HCEC 1CT (cell line): ENCODE measurements at regions not wholly inside any gene's neighbourhood (a gene's known extent, or its start where the extent isn't known, plus 50 kb on each side); places are given as distances from the start of the nearest gene placed in this dataset.
"Not testable (repeated sequence)": the region's sequence is repeated elsewhere in the genome, so short reads cannot be mapped to it uniquely, and the experiment has no call there.

ENCODE experiments used
- DNase-seq: peaks from one replicate; pipeline ENCODE4 v3.0.0-alpha.2; 2017

DNA sequence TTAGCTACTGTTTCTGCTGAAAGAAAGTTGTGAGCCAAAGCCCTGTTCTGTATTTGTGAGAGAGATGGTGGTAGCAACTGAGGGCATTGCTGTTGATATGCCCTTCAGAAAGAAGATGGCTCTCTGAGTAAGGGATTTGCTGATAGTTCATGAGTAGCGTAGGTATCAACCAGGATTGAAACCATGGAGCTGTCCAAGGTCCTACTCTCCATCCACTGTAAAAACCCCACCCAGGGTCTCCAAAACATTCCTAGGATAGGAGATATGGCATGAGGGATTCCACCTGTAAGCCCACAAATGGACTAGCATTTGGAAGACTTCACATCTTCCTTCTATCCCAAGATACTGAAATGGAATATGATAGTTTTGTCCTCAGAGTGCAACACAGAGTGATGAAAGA lies 277.1 kb upstream of the PRKX start:
- no peak for DNase-seq

DNA sequence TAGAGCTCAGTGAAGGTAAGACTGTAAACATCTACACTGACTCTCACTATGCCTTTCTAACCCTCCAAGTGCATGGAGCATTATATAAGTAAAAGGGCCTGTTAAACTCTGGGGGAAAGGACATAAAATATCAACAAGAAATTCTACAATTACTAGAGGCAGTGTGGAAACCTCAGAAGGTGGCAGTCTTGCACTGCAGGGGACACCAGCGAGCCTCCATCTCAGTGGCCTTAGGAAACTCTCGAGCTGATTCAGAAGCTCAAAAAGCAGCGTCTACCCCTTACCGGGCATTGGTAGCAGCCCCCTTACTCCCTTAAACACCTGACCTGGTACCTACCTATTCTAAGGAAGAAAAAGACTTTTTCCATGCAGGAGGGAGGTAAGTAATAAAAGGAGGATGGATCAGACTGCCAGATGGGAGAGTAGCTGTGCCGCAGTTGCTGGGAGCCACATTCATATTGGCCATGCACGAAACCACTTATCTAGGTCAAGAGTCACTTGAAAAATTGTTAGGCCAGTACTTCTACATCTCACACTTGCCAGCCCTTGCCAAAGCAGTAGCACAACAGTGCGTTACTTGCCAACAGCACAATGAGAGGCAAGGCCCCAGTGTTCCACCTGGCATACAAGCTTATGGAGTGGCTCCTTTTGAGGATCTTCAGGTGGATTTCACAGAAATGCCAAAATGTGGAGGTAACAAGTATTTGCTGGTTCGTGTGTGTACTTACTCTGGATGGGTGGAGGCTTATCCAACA lies 258.8 kb upstream of the PRKX start:
- DNase-seq, result not testable (repeated sequence)

GRCh38 chrX:3968749-3969148 lies 255.3 kb upstream of the PRKX start:
- no peak for DNase-seq

- no peak for DNase-seq
Measured at GRCh38 chrX:3963980-3964379, 250.5 kb upstream of the PRKX start.

- DNase-seq, result no peak
Measured at GRCh38 chrX:3962511-3963311, 249.3 kb upstream of the PRKX start.

DNA sequence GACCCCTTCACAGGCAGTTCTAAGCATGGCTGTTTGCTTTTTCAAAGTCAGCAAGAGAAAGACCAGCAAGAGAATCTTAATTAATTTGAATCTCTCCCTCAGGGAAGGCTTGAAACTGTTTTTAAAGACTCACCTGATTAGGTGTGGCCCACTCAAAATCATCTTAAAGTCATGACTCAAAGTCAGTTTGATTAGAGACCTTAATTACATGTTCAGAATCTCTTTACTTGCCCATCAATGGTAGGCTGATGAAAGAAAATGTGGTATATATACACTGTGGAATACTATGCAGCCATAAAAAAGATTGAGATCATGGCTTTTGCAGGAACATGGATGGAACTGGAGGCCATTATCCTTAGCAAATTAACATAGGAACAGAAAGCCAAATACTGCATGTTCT lies 247.5 kb upstream of the PRKX start:
- DNase-seq, result no peak

DNA sequence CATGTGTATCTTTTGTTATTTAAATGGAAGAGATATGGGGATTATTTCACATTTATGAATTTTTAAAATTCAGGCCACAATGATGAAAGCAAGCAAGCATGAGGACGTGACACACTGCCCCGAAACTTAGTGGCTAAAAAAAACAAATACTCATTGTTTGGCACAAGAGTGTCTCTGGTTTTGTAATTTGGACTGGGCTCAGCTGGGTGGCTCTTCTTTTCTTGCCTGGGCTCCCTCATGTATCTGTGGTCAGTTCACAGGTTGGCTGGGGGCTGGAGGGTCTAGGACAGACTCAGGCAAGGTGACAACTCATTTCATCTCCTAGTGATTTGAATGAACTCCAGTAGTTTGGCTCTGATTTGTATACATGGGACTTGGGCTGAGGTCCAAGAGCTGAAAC lies 238.4 kb upstream of the PRKX start:
- DNase-seq, result no peak

- DNase-seq, result no peak
Measured at GRCh38 chrX:3950373-3950772, 236.9 kb upstream of the PRKX start.

- no peak for DNase-seq
Measured at GRCh38 chrX:3943965-3944364, 230.5 kb upstream of the PRKX start.

GRCh38 chrX:3940000-3940610 lies 226.7 kb upstream of the PRKX start:
- peak; percentile 2 for DNase-seq

DNA sequence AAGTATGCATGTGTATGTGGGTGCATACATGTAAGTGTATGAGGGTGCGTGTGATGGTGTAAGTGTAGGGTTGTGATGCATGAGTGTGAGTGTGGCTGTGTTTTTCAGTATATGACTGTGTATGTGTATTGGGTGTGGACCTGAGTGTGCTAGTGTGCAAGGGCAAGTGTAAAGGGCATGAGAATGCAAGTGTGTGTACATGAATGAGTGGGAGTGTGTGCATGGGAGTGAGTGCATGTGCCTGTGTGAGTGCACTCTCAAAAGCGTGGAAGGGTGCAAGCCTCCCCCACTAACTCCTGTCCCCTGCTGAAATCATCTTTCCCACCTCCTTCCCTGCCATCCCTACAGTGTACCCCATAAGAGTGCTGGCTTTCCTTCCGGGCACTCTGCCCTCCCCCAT lies 225.1 kb upstream of the PRKX start:
- DNase-seq, result no peak

- DNase-seq, result not testable (repeated sequence)
Measured at GRCh38 chrX:3935196-3935595, 221.7 kb upstream of the PRKX start.

DNA sequence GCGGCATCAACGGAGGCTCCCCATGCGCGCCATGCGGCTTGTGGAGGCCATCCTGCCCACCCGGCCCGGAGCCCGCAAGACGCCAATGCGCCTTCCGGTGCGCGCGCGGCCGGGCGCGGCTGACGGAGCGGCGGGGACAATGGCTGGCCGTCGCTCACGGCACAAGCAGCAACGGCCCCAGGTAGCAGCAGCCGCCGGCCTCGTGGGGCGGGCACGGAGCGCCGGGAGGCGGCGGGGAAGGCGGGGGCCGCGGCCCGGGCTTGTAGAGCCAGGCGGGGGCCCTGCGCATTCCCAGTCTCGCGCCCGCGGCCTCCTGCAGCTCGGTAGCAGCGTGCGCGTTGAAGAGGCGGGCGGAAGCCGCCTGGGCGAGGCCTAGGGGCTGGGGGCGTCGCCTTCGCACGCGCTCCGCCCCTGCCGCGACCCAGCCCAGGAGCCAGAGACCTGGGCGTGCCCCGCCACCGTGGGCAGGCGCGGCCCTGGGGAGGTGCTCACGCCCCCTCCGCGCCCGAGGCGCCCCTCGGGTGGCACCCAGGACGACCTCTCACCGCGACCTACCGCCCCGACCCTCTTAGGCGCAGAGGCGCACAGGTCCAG lies 207.1 kb upstream of the PRKX start:
- not testable (repeated sequence) for DNase-seq

DNA sequence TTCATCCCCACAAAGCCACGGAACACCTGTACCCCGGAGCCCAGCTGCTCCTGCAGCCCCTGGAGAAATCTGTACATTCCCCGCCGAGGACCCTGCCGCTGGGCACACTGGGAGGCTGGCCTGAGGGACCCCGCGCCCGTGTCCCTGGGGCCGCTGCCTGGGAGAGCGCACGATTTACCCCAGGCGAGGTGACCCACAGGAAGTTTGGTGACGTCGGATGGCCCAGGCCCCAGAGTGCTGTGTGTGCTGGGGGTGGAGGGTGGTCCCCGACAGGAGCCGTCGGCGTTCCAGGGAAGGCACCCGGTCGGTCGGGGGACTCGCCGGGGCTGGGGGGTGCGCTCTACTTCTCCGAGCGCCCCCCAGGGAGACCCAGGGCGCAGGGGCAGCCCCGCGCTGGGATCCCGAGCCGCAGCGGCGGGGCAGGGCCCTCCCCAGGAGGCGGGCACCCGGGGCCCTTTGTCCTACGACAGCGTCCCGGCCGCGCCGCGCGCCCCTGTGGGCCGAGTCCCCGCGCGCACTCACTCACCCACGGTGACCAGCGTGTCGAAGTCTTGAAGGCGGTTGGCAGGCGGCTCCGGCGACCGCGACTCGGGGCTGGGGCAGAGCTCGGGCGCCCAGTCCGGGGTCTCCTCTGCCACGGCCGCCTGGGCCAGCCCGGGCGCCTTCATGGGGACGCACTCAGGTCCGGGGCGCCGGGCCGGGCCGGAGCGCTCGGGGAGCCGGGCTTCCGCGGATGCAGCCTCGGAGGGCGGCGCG lies 206.4 kb upstream of the PRKX start:
- not testable (repeated sequence) for DNase-seq

DNA sequence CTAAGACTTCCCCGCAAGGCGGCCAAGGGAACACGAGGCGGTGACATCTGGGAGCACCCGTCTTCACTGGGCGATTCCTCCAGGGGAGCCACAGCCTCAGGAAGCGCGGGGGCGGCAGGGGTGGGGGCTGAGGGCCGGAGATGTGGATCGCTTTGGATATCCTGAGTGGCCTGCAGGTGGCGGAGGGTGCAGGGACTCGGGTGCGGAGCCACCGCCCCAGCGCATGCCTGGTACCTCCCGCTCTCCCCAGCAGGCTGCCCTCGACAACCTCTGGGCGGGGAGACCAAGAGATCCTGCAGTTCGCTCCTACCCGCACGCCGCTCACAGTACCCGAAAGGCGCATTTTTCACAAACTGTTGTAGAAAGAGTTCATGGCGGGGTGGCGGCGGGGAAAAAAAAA lies 201.4 kb upstream of the PRKX start:
- DNase-seq, result not testable (repeated sequence)

DNA sequence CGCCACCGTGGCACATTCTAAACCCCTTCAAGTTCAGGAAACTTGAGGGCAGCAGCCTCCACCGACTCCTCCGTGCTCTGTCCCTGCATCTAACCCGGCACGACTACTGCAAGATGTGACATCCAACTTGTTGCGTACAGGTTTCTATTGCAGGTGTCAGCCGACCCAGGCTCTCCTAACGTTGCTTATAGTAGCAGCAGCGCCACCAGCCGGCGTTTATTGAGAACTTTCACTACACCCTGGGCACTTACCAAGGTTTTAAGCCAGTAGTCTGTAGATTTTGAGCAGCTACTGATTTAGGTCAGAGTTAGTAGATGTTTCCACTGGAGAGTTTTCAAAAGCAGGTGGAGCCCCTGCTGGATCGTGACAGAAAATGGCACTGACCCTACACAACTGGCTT lies 200.6 kb upstream of the PRKX start:
- DNase-seq, result not testable (repeated sequence)

DNA sequence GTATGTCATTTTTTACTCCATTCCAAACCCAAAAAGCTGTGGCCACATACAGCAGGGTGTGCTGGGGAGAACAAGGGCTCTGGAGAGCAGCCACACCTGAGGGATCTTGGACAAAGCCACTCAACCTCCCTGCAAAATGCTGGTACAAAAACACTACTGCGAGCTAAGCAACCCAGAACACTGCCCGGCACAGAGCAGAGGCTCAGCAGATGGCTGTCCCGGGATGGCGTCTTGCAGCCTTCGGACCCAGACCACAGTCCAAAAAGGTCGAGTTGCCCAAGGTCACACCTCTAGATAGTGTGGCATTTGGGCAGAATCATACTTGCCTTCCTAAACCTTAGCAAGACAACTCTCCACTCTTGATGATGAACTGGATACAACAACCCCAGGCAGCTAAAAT lies 197.6 kb upstream of the PRKX start:
- DNase-seq, result not testable (repeated sequence)

DNA sequence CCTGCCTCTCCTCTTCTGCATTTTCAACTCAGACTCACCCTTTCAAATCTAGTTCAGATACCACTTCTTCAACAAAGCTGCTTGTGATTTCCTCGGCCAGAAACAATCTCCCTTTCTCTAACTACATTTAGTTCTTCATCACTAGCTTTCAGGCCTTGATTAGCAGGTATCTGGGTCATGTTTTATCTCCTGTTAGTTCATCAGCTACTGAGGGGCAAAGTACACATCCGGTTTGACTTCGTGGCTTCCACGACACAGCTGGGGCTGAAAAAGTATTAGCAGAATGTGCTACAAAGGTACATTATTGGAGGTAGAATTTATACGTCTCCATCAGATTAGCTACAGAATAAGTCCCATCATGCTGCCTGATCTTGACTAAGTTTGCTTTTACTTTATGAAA lies 197.2 kb upstream of the PRKX start:
- not testable (repeated sequence) for DNase-seq

- not testable (repeated sequence) for DNase-seq
Measured at GRCh38 chrX:3905522-3906258, 192.2 kb upstream of the PRKX start.

DNA sequence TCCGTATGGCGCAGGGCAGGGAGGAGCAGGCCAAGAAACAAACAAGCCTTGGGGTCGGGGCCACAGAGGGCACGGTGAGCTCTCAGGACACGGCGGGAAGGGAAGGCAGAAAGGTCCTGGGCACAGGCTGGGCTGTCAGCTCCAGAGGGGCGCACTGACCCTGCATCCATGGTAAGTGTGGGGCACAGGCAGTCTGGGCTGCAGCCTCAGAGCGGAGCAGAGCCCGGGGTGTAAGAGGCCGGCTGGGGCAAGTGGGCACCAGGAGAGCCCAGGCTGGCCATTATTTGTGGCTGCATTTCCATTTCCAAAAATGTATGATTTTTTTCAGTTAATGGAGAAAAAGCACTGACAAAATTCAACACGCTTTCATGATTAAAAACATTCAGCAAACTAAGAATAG lies 188.8 kb upstream of the PRKX start:
- not testable (repeated sequence) for DNase-seq

GRCh38 chrX:3896755-3897154 lies 183.3 kb upstream of the PRKX start:
- not testable (repeated sequence) for DNase-seq

DNA sequence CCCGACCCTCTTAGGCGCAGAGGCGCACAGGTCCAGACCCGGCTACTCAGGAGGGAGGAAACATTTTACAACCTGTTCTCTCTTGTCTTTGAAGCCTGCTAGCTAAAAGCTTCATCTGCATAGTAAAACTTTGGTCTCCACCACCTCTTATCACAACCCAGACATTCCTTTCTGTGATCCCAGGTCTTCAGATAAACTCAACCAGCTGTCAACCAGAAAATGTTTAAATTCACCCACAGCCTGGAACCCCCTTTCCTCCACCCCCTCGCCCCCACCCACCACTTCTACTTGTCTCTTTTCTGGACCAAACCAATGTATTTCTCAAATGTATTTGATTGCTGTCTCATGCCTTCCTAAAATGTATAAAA lies 169.1 kb upstream of the PRKX start:
- DNase-seq, result not testable (repeated sequence)
